ENCODE measurements at regions not wholly inside any gene's neighbourhood (a gene's known extent, or its start where the extent isn't known, plus 50 kb on each side); places are given as distances from the start of the nearest gene placed in this dataset.

GRCh38 chr5:179439181-179439985 is 94.1 kb upstream of the ADAMTS2 start:
- Histone ChIP-seq H3K9me2 (ENCODE audit: low read depth, low read length) (no peaks in the 10 kb centered on the region), H3F3A (ENCODE audit: insufficient read depth, low read length) (no peaks in the 10 kb centered on the region), H3K9ac (ENCODE audit: low read length) (no peak overlapping the region), H3K4me3 (ENCODE audit: low read depth, low read length, poor library complexity, severe bottlenecking) (no peak overlapping the region), H3K79me2 (ENCODE audit: insufficient read depth, low read length) (no peaks in the 10 kb centered on the region), H4K20me1 (ENCODE audit: insufficient read depth, low read length) (no peaks in the 10 kb centered on the region), H3K36me3 (ENCODE audit: insufficient read depth, low read length) (no peaks in the 10 kb centered on the region), H3K27ac (ENCODE audit: low read depth, low read length, poor library complexity, severe bottlenecking) (no peak overlapping the region), H3K9me3 (ENCODE audit: low read length) (no peaks in the 10 kb centered on the region), H3K4me1 (ENCODE audit: insufficient read depth, low read length, severe bottlenecking) (no peaks in the 10 kb centered on the region), H3K27me3 (ENCODE audit: insufficient read depth, low read length) (peaks cover 4% of the 10 kb centered on the region; the same call in 1 of the 2 replicates), H3K4me2 (ENCODE audit: low read length) (no peak overlapping the region), H2AFZ (ENCODE audit: low read length) (no peak overlapping the region)
- TF ChIP-seq EZH2 (IDR thresholded peaks at IDR 0.05; ENCODE audit: borderline replicate concordance, low read length) (no peak), CTCF (IDR thresholded peaks at IDR 0.05; ENCODE audit: low read length) (no peak)

- Histone ChIP-seq H3K36me3 (ENCODE audit: insufficient read depth, low read length) (no peaks in the 10 kb centered on the region), H3F3A (ENCODE audit: insufficient read depth, low read length) (no peaks in the 10 kb centered on the region), H3K4me2 (ENCODE audit: low read length) (no peak overlapping the region), H4K20me1 (ENCODE audit: insufficient read depth, low read length) (no peaks in the 10 kb centered on the region), H3K27ac (ENCODE audit: low read depth, low read length, poor library complexity, severe bottlenecking) (no peak overlapping the region), H3K4me1 (ENCODE audit: insufficient read depth, low read length, severe bottlenecking) (no peaks in the 10 kb centered on the region), H3K9ac (ENCODE audit: low read length) (no peak overlapping the region), H3K79me2 (ENCODE audit: insufficient read depth, low read length) (no peaks in the 10 kb centered on the region), H3K4me3 (ENCODE audit: low read depth, low read length, poor library complexity, severe bottlenecking) (no peak overlapping the region), H3K27me3 (ENCODE audit: insufficient read depth, low read length) (peaks cover 4% of the 10 kb centered on the region; the same call in 1 of the 2 replicates), H3K9me2 (ENCODE audit: low read depth, low read length) (no peaks in the 10 kb centered on the region), H2AFZ (ENCODE audit: low read length) (no peak overlapping the region), H3K9me3 (ENCODE audit: low read length) (no peaks in the 10 kb centered on the region)
- TF ChIP-seq EZH2 (IDR thresholded peaks at IDR 0.05; ENCODE audit: borderline replicate concordance, low read length) (no peak), CTCF (IDR thresholded peaks at IDR 0.05; ENCODE audit: low read length) (no peak)
Observed at GRCh38 chr5:179438461-179438860, 93.2 kb upstream of the ADAMTS2 start.

DNA sequence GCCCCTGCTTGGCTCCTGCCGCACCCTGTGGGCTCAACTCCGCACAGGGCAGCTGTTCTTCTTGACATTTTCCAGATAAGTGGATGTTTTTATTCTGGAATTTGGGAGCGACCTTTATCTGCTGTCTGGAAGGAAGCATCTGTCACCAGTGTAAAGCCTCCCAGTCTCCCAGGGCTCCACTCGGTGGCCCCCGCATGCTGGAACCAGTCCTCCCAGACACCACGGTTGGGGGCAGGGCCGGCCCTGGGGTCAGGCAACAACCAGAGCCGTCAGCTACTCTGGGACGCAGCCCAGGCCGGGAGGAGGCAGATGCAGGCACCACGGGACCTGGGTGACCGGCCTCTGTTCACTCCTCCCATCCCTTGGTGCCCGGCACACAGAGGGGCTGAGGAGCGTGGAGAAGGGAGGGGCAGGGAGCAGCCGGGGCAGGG is 92.8 kb upstream of the ADAMTS2 start:
- Histone ChIP-seq H3K9me2 (ENCODE audit: low read depth, low read length) (no peaks in the 10 kb centered on the region), H3K4me1 (ENCODE audit: insufficient read depth, low read length, severe bottlenecking) (no peaks in the 10 kb centered on the region), H4K20me1 (ENCODE audit: insufficient read depth, low read length) (no peaks in the 10 kb centered on the region), H3K36me3 (ENCODE audit: insufficient read depth, low read length) (no peaks in the 10 kb centered on the region), H3K9me3 (ENCODE audit: low read length) (no peaks in the 10 kb centered on the region), H2AFZ (ENCODE audit: low read length) (no peak overlapping the region), H3K27ac (ENCODE audit: low read depth, low read length, poor library complexity, severe bottlenecking) (no peak overlapping the region), H3K9ac (ENCODE audit: low read length) (no peak overlapping the region), H3K4me3 (ENCODE audit: low read depth, low read length, poor library complexity, severe bottlenecking) (no peak overlapping the region), H3K4me2 (ENCODE audit: low read length) (no peak overlapping the region), H3F3A (ENCODE audit: insufficient read depth, low read length) (no peaks in the 10 kb centered on the region), H3K27me3 (ENCODE audit: insufficient read depth, low read length) (peaks cover 4% of the 10 kb centered on the region; the same call in 1 of the 2 replicates), H3K79me2 (ENCODE audit: insufficient read depth, low read length) (no peaks in the 10 kb centered on the region)
- TF ChIP-seq CTCF (IDR thresholded peaks at IDR 0.05; ENCODE audit: low read length) (no peak), EZH2 (IDR thresholded peaks at IDR 0.05; ENCODE audit: borderline replicate concordance, low read length) (no peak)

Data from OCI-LY1 (cell line).